H1 (cell line): ENCODE measurements at regions not wholly inside any gene's neighbourhood (a gene's known extent, or its start where the extent isn't known, plus 50 kb on each side); places are given as distances from the start of the nearest gene placed in this dataset.

ENCODE experiments used
- CTCF ChIA-PET: fragments of 300-600 bp; sonication (Branson Sonifier 250); formaldehyde crosslinking; loops from one replicate; lab custom pipeline; 2021; ENCODE audit not compliant: partially characterized antibody; lab: Charles Lee
- POLR2A ChIA-PET: fragments of 300-600 bp; sonication (Branson Sonifier 250); formaldehyde crosslinking; loops from one replicate; lab custom pipeline; 2021; ENCODE audit warnings: inconsistent platforms; ENCODE audit not compliant: partially characterized antibody; lab: Charles Lee
- DNase-seq, 2 experiments: peaks; one replicate each; pipeline versions ENCODE4 v3.0.0 to v3.0.0-alpha.2; 2010 to 2022; ENCODE audit warnings: low spot score in 2 of 2, low read depth in 1 of 2, mixed read lengths in 1 of 2
- FAIRE-seq: peaks from 2 replicates; lab custom pipeline; 2011; peaks lifted over from hg19 to GRCh38; lab: Jason Lieb, UNC
- H2AFZ ChIP-seq: 2 replicates; pipeline ENCODE4 v1.8.1; 2012; ENCODE audit warnings: low read length, inconsistent platforms
- H2AK5ac ChIP-seq: 2 replicates; pipeline ENCODE4 v1.6.1; 2013; ENCODE audit warnings: low read depth, low read length
- H2BK120ac ChIP-seq: replicated peaks from 2 replicates; pipeline ENCODE3; 2013; ENCODE audit warnings: low read depth, low read length, inconsistent platforms
- H2BK12ac ChIP-seq: 2 replicates; pipeline ENCODE4 v1.6.1; 2013; ENCODE audit warnings: low read depth, low read length
- H2BK15ac ChIP-seq: 2 replicates; pipeline ENCODE4 v1.6.1; 2013; ENCODE audit warnings: low read length
- H2BK20ac ChIP-seq: 2 replicates; pipeline ENCODE4 v1.6.1; 2013; ENCODE audit warnings: low read length
- H2BK5ac ChIP-seq: 2 replicates; pipeline ENCODE4 v1.6.1; 2013; ENCODE audit warnings: low read depth, low read length
- H3K14ac ChIP-seq: 2 replicates; pipeline ENCODE4 v1.6.1; 2013; ENCODE audit warnings: inconsistent platforms; ENCODE audit not compliant: insufficient read length
- H3K18ac ChIP-seq: 2 replicates; pipeline ENCODE4 v1.6.1; 2013; ENCODE audit warnings: low read length; ENCODE audit errors: extremely low read depth
- H3K23ac ChIP-seq: 2 replicates; pipeline ENCODE4 v1.6.1; 2013; ENCODE audit warnings: inconsistent platforms; ENCODE audit not compliant: insufficient read length
- H3K23me2 ChIP-seq: 2 replicates; pipeline ENCODE4 v1.6.1; 2013; ENCODE audit warnings: low read depth, low read length
- H3K27ac ChIP-seq: 2 replicates; pipeline ENCODE4 v1.6.1; 2011; ENCODE audit warnings: low read depth, low read length, inconsistent platforms
- H3K27me3 ChIP-seq, 4 experiments: replicated peaks in 1 of 4; 1 replicate in 1 of 4; 2 replicates in 3 of 4; pipeline versions ENCODE4 v1.6.1 to v1.8.1; 2011 to 2013; ENCODE audit warnings: low read length in 3 of 4, mild to moderate bottlenecking in 3 of 4, inconsistent platforms in 2 of 4, mixed read lengths in 2 of 4, moderate library complexity in 1 of 4; ENCODE audit not compliant: control insufficient read depth in 3 of 4, insufficient read depth in 3 of 4; ENCODE audit errors: extremely low read depth in 1 of 4
- H3K36me3 ChIP-seq, 4 experiments: 2 replicates each; pipeline versions ENCODE4 v1.6.1 to v1.8.1; 2011 to 2013; ENCODE audit warnings: mild to moderate bottlenecking in 4 of 4, low read length in 3 of 4, moderate library complexity in 2 of 4, control low read depth in 1 of 4, inconsistent platforms in 1 of 4; ENCODE audit not compliant: insufficient read depth in 4 of 4, control insufficient read depth in 2 of 4
- H3K4ac ChIP-seq: replicated peaks from 2 replicates; pipeline ENCODE3; 2013; ENCODE audit warnings: low read length, low read depth, mixed read lengths, inconsistent platforms; ENCODE audit not compliant: insufficient read length
- H3K4me1 ChIP-seq, 4 experiments: replicated peaks in 1 of 4; 1 replicate in 1 of 4; 2 replicates in 3 of 4; pipeline versions ENCODE4 v1.6.1 to v1.8.1; 2011 to 2013; ENCODE audit warnings: low read length in 3 of 4, inconsistent platforms in 2 of 4, mixed read lengths in 1 of 4; ENCODE audit not compliant: insufficient read depth in 4 of 4, control insufficient read depth in 3 of 4
- H3K4me2 ChIP-seq, 2 experiments: 2 replicates each; pipeline versions ENCODE4 v1.6.1 to v1.8.1; 2011 to 2013; ENCODE audit warnings: low read depth in 2 of 2, low read length in 2 of 2, control low read depth in 1 of 2, inconsistent platforms in 1 of 2, mild to moderate bottlenecking in 1 of 2; ENCODE audit not compliant: insufficient read depth in 1 of 2
- H3K4me3 ChIP-seq, 4 experiments: fragments of 200-600, 300-600 bp in 1 of 4; sonication (generic), shearing (Covaris generic), sonication (Bioruptor Twin) in 1 of 4; 2 replicates each; pipeline versions ENCODE4 v1.5.1 to v1.8.1; 2011 to 2016; ENCODE audit warnings: low read length in 4 of 4, low read depth in 3 of 4, control low read depth in 2 of 4, inconsistent platforms in 2 of 4, mild to moderate bottlenecking in 2 of 4, mixed read lengths in 1 of 4, moderate library complexity in 1 of 4; ENCODE audit not compliant: insufficient read depth in 2 of 4; ENCODE audit errors: extremely low read depth in 1 of 4
- H3K56ac ChIP-seq: replicated peaks from 2 replicates; pipeline ENCODE3; 2013; ENCODE audit warnings: low read depth, mild to moderate bottlenecking, mixed read lengths, low read length, inconsistent platforms; ENCODE audit not compliant: insufficient read length
- H3K79me1 ChIP-seq: 2 replicates; pipeline ENCODE4 v1.6.1; 2013; ENCODE audit warnings: low read depth, low read length, control low read depth
- H3K79me2 ChIP-seq, 2 experiments: 2 replicates each; pipeline versions ENCODE4 v1.6.1 to v1.8.1; 2012 to 2013; ENCODE audit warnings: low read length in 2 of 2, mild to moderate bottlenecking in 2 of 2, inconsistent platforms in 1 of 2; ENCODE audit not compliant: insufficient read depth in 2 of 2, control insufficient read depth in 1 of 2
- H3K9ac ChIP-seq, 4 experiments: replicated peaks in 1 of 4; 1 replicate in 1 of 4; 2 replicates in 3 of 4; pipeline versions ENCODE4 v1.6.1 to v1.8.1; 2011 to 2013; ENCODE audit warnings: low read depth in 3 of 4, low read length in 3 of 4, control low read depth in 2 of 4, mild to moderate bottlenecking in 2 of 4, moderate library complexity in 2 of 4, inconsistent platforms in 1 of 4; ENCODE audit errors: extremely low read depth in 1 of 4
- H3K9me3 ChIP-seq, 2 experiments: 2 replicates each; pipeline versions ENCODE4 v1.6.1 to v1.8.1; 2012 to 2013; ENCODE audit warnings: mild to moderate bottlenecking in 2 of 2, moderate library complexity in 2 of 2, control low read depth in 1 of 2, inconsistent platforms in 1 of 2, low read depth in 1 of 2, low read length in 1 of 2, mixed read lengths in 1 of 2; ENCODE audit not compliant: insufficient read depth in 2 of 2
- H4K20me1 ChIP-seq, 2 experiments: replicated peaks in 1 of 2; 2 replicates each; pipeline versions ENCODE3 to v1.8.1; 2011 to 2013; ENCODE audit warnings: inconsistent platforms in 2 of 2, low read length in 2 of 2, mild to moderate bottlenecking in 1 of 2; ENCODE audit not compliant: insufficient read depth in 2 of 2, control insufficient read depth in 1 of 2
- H4K5ac ChIP-seq: 2 replicates; pipeline ENCODE4 v1.6.1; 2013; ENCODE audit warnings: low read length, low read depth, mixed read lengths, inconsistent platforms; ENCODE audit not compliant: insufficient read length
- H4K8ac ChIP-seq: 2 replicates; pipeline ENCODE4 v1.8.0; 2013; ENCODE audit warnings: mild to moderate bottlenecking, moderate library complexity, low read length, inconsistent platforms; ENCODE audit not compliant: insufficient read depth; ENCODE audit errors: extremely low read depth
- H4K91ac ChIP-seq: replicated peaks from 2 replicates; pipeline ENCODE3; 2013; ENCODE audit warnings: low read length, mixed read lengths, inconsistent platforms; ENCODE audit not compliant: insufficient read length
- CTCF ChIP-seq, 3 experiments: IDR thresholded peaks; 1 replicate in 2 of 3; 2 replicates in 1 of 3; pipeline versions ENCODE4 v1.5.1 to v1.6.1; 2011; ENCODE audit warnings: low read length in 3 of 3, mild to moderate bottlenecking in 3 of 3, inconsistent platforms in 2 of 3, low read depth in 1 of 3, moderate library complexity in 1 of 3; ENCODE audit not compliant: insufficient read depth in 1 of 3; ENCODE audit errors: control extremely low read depth in 1 of 3
- KDM1A ChIP-seq: fragments of 200-600, 300-600 bp; sonication (generic); IDR thresholded peaks from 2 replicates; pipeline ENCODE4 v1.7.1; 2016; ENCODE audit warnings: mild to moderate bottlenecking, low read length, borderline replicate concordance
- SRF ChIP-seq: IDR thresholded peaks from 2 replicates; pipeline ENCODE4 v1.6.1; 2011; ENCODE audit warnings: mild to moderate bottlenecking, low read depth, low read length, moderate library complexity
- USF2 ChIP-seq: IDR thresholded peaks from 2 replicates; pipeline ENCODE4 v1.6.1; 2011; ENCODE audit warnings: low read length, improper control_type of control experiment
- YY1 ChIP-seq: IDR thresholded peaks from 2 replicates; pipeline ENCODE4 v1.6.1; 2011; ENCODE audit warnings: low read depth, mild to moderate bottlenecking, low read length
- WGBS, 2 experiments: shearing (Covaris generic) in 1 of 2; methylation state at CpG; one replicate each; pipeline versions ENCODE4 v1.1.6 to v1.1.7; 2013 to 2015; ENCODE audit warnings: low lambda C conversion rate in 2 of 2, mixed read lengths in 2 of 2, inconsistent platforms in 1 of 2, low coverage in 1 of 2, missing lambda C conversion rate in 1 of 2; ENCODE audit not compliant: insufficient replicate concordance in 2 of 2, insufficient coverage in 1 of 2, insufficient read length in 1 of 2; ENCODE audit errors: extremely low coverage in 1 of 2, missing lambda C conversion rate in 1 of 2; 5-methylcytosine and 5-hydroxymethylcytosine counted together

GRCh38 chr15:79208179-79208578 lies 74.3 kb upstream of the ANKRD34C start:
- H2AK5ac ChIP-seq: no peak overlapping the region
- H2BK20ac ChIP-seq: no peak overlapping the region
- no peaks in the 10 kb centered on the region; a peak in 1 of 7 replicates for H3K27me3 ChIP-seq
- H3K27ac ChIP-seq: no peak overlapping the region
- TF ChIP-seq SRF: no peak
- peak in 1 of 3 experiments; percentile 17; a peak in 3 of 4 replicates for TF ChIP-seq CTCF (IDR thresholded peaks at IDR 0.05; ENCODE audit: control extremely low read depth in 1 of 3, insufficient read depth in 1 of 3, low read depth in 1 of 3, low read length in 3 of 3)
- no peak for TF ChIP-seq KDM1A
- TF ChIP-seq YY1: no peak
- no peak for TF ChIP-seq USF2
- no peak overlapping the region for H3K56ac ChIP-seq
- H2BK5ac ChIP-seq: no peak overlapping the region
- H4K5ac ChIP-seq: no peak overlapping the region
- no peak overlapping the region for H2BK15ac ChIP-seq
- DNase-seq (no peak), FAIRE-seq (no peak)
- no peak overlapping the region for H3K4me3 ChIP-seq
- WGBS, 2 experiments: 86% methylated on average over 3 of the region's 3 CpGs; no CpG with 5 or more reads in 1 of the 2 experiments
- no peak overlapping the region for H3K9ac ChIP-seq
- H4K20me1 ChIP-seq: no peaks in the 10 kb centered on the region
- H3K4me2 ChIP-seq: no peak overlapping the region
- no peaks in the 10 kb centered on the region for H3K79me2 ChIP-seq
- H4K8ac ChIP-seq: no peak overlapping the region
- H3K4ac ChIP-seq: no peak overlapping the region
- no peaks in the 10 kb centered on the region for H3K9me3 ChIP-seq
- CTCF ChIA-PET: interaction anchor here (0.7 to 16.9 kb wide), 19 partner anchors 10 to 300 kb away, joined by 3 to 293 read pairs (median 4); partner anchors contain the start of genes ANKRD34C and MINAR1
- H3K23me2 ChIP-seq: no peaks in the 10 kb centered on the region; the same call in 1 of the 2 replicates
- H2BK120ac ChIP-seq: no peak overlapping the region
- H4K91ac ChIP-seq: no peak overlapping the region
- H3K18ac ChIP-seq: no peak overlapping the region
- POLR2A ChIA-PET: interaction anchor here (1.1 to 1.6 kb wide), 2 partner anchors 15 kb away, joined by 3 to 4 read pairs; no protein-coding TSS in a partner anchor
- H2BK12ac ChIP-seq: no peak overlapping the region
- no peak overlapping the region for H2AFZ ChIP-seq
- no peak overlapping the region for H3K23ac ChIP-seq
- H3K36me3 ChIP-seq: no peaks in the 10 kb centered on the region
- H3K4me1 ChIP-seq: peaks cover 0 to 7% (median 4%) of the 10 kb centered on the region in 4 experiments; a peak in 6 of 7 replicates
- no peak overlapping the region for H3K14ac ChIP-seq
- no peaks in the 10 kb centered on the region for H3K79me1 ChIP-seq
